H1 (cell line): ENCODE measurements at regions not wholly inside any gene's neighbourhood (a gene's known extent, or its start where the extent isn't known, plus 50 kb on each side); places are given as distances from the start of the nearest gene placed in this dataset.

ENCODE experiments used
- CBX8 ChIP-seq: fragments of 300-800, 300-1000 bp; sonication (generic); IDR thresholded peaks from 2 replicates; pipeline ENCODE4 v1.7.1; 2016; ENCODE audit warnings: low read depth, low read length, borderline replicate concordance
- CEBPB ChIP-seq: IDR thresholded peaks from 2 replicates; pipeline ENCODE4 v1.6.1; 2012; ENCODE audit warnings: low read depth, low read length
- KDM1A ChIP-seq: fragments of 200-600, 300-600 bp; sonication (generic); IDR thresholded peaks from 2 replicates; pipeline ENCODE4 v1.7.1; 2016; ENCODE audit warnings: mild to moderate bottlenecking, low read length, borderline replicate concordance
- POLR2A ChIP-seq, 2 experiments: IDR thresholded peaks; 1 replicate in 1 of 2; 2 replicates in 1 of 2; pipeline ENCODE4 v1.6.1; 2011; ENCODE audit warnings: low read depth in 2 of 2, low read length in 2 of 2, mild to moderate bottlenecking in 2 of 2; ENCODE audit errors: control extremely low read depth in 1 of 2
- POU5F1 ChIP-seq: IDR thresholded peaks from 2 replicates; pipeline ENCODE4 v1.6.1; 2011; ENCODE audit warnings: low read depth, mild to moderate bottlenecking, low read length, moderate library complexity
- RNF2 ChIP-seq: fragments of 200-900, 300-1000 bp; sonication (generic); IDR thresholded peaks from 2 replicates; pipeline ENCODE4 v1.7.1; 2016; ENCODE audit warnings: borderline replicate concordance, low read depth, mild to moderate bottlenecking, antibody characterized with exemption, low read length; ENCODE audit not compliant: poor library complexity, severe bottlenecking; ENCODE audit errors: missing control alignments
- SRF ChIP-seq: IDR thresholded peaks from 2 replicates; pipeline ENCODE4 v1.6.1; 2011; ENCODE audit warnings: mild to moderate bottlenecking, low read depth, low read length, moderate library complexity
- TAF1 ChIP-seq: IDR thresholded peaks from 2 replicates; pipeline ENCODE4 v1.6.1; 2011; ENCODE audit warnings: mild to moderate bottlenecking, low read depth, low read length
- TBP ChIP-seq: IDR thresholded peaks from 2 replicates; pipeline ENCODE4 v1.6.1; 2011; ENCODE audit warnings: low read depth, low read length, improper control_type of control experiment
- TF ChIP-seq, protein P1 (sequence below), 3 experiments: IDR thresholded peaks; 1 replicate in 2 of 3; 2 replicates in 1 of 3; pipeline versions ENCODE4 v1.5.1 to v1.6.1; 2011; ENCODE audit warnings: low read length in 3 of 3, mild to moderate bottlenecking in 3 of 3, inconsistent platforms in 2 of 3, low read depth in 1 of 3, moderate library complexity in 1 of 3; ENCODE audit not compliant: insufficient read depth in 1 of 3; ENCODE audit errors: control extremely low read depth in 1 of 3

DNA sequence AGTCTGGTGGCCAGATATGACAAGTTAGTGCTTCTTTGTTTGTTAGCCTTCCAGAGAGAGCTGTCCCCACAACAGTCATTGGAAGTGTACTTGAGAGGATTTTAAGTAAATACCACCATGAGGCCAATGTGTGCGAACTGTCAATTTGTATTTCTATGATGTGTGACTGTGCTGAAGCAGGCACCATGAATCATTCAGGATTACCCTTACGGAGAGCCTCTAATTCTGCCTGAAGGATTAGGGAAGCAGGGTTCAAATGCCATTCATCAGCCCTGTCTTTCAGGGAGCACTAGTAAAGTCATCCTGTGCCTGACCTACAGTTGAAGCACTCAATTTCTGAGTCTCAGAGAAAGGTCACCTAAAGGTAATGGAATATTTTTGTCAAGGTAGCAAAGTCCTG is 109.3 kb downstream of the GATA3 start:
- TF ChIP-seq CBX8 (no peak), CEBPB (no peak), TBP (no peak), RNF2 (no peak), KDM1A (no peak), POLR2A (IDR thresholded peaks at IDR 0.05; ENCODE audit: control extremely low read depth in 1 of 2, low read depth in 2 of 2, low read length in 2 of 2) (no peak), TAF1 (no peak), POU5F1 (no peak), SRF (no peak)
- TF ChIP-seq, protein P1, sequence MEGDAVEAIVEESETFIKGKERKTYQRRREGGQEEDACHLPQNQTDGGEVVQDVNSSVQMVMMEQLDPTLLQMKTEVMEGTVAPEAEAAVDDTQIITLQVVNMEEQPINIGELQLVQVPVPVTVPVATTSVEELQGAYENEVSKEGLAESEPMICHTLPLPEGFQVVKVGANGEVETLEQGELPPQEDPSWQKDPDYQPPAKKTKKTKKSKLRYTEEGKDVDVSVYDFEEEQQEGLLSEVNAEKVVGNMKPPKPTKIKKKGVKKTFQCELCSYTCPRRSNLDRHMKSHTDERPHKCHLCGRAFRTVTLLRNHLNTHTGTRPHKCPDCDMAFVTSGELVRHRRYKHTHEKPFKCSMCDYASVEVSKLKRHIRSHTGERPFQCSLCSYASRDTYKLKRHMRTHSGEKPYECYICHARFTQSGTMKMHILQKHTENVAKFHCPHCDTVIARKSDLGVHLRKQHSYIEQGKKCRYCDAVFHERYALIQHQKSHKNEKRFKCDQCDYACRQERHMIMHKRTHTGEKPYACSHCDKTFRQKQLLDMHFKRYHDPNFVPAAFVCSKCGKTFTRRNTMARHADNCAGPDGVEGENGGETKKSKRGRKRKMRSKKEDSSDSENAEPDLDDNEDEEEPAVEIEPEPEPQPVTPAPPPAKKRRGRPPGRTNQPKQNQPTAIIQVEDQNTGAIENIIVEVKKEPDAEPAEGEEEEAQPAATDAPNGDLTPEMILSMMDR (IDR thresholded peaks at IDR 0.05; ENCODE audit: control extremely low read depth in 1 of 3, insufficient read depth in 1 of 3, low read depth in 1 of 3, low read length in 3 of 3): no peak
